Osteocyte (in vitro differentiated cells): ENCODE measurements at regions not wholly inside any gene's neighbourhood (a gene's known extent, or its start where the extent isn't known, plus 50 kb on each side); places are given as distances from the start of the nearest gene placed in this dataset.

Experiments
- DNase-seq: peaks from one replicate; pipeline ENCODE4 v3.0.0; 2021; ENCODE audit warnings: mixed read lengths; ENCODE audit not compliant: unreplicated experiment; ENCODE audit errors: extremely low spot score
- H3K27ac Mint-ChIP-seq: one replicate; pipeline ENCODE4 v1.8.0; 2021; ENCODE audit warnings: mild to moderate bottlenecking, mixed read lengths; ENCODE audit not compliant: unreplicated experiment
- H3K27me3 Mint-ChIP-seq: one replicate; pipeline ENCODE4 v1.8.0; 2021; ENCODE audit warnings: mixed read lengths; ENCODE audit not compliant: unreplicated experiment
- H3K36me3 Mint-ChIP-seq: one replicate; pipeline ENCODE4 v1.8.0; 2021; ENCODE audit warnings: mixed read lengths; ENCODE audit not compliant: unreplicated experiment
- H3K4me1 Mint-ChIP-seq: one replicate; pipeline ENCODE4 v1.8.0; 2021; ENCODE audit warnings: mixed read lengths; ENCODE audit not compliant: unreplicated experiment
- H3K4me3 Mint-ChIP-seq: one replicate; pipeline ENCODE4 v1.8.0; 2021; ENCODE audit warnings: mild to moderate bottlenecking, moderate library complexity, mixed read lengths; ENCODE audit not compliant: unreplicated experiment
- H3K9me3 Mint-ChIP-seq: one replicate; pipeline ENCODE4 v1.8.0; 2021; ENCODE audit warnings: mixed read lengths; ENCODE audit not compliant: unreplicated experiment
- TF ChIP-seq, protein P1 (sequence below): fragments of 200-600 bp; sonication (generic); IDR thresholded peaks from 2 replicates; pipeline ENCODE4 v1.5.0; 2021; ENCODE audit warnings: antibody characterized with exemption, mild to moderate bottlenecking, moderate library complexity

DNA sequence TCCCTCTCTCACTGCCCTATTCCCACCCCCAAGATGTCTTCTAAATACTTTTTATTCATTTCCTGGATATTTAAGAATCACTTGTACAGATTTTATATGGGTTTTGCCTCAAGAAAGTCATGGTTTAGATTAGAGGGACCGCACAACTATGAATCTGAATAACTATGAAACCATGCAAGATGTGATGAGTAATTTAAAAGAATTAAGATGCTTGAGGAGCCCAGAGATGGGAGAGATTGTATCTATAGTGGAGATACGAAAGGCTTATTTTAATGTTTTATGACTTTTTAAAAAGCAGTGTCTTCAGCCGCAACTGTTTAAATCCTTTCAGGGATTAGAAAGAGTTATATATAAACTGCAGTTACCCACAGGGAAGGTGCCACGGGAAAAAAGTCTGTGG is 324.1 kb downstream of the LPIN1 start:
- Mint-ChIP-seq H3K36me3 (no peaks in the 10 kb centered on the region), H3K4me1 (peaks cover 44% of the 10 kb centered on the region), H3K27me3 (no peaks in the 10 kb centered on the region), H3K4me3 (no peak overlapping the region), H3K9me3 (no peaks in the 10 kb centered on the region), H3K27ac (no peak overlapping the region)
- TF ChIP-seq, protein P1, sequence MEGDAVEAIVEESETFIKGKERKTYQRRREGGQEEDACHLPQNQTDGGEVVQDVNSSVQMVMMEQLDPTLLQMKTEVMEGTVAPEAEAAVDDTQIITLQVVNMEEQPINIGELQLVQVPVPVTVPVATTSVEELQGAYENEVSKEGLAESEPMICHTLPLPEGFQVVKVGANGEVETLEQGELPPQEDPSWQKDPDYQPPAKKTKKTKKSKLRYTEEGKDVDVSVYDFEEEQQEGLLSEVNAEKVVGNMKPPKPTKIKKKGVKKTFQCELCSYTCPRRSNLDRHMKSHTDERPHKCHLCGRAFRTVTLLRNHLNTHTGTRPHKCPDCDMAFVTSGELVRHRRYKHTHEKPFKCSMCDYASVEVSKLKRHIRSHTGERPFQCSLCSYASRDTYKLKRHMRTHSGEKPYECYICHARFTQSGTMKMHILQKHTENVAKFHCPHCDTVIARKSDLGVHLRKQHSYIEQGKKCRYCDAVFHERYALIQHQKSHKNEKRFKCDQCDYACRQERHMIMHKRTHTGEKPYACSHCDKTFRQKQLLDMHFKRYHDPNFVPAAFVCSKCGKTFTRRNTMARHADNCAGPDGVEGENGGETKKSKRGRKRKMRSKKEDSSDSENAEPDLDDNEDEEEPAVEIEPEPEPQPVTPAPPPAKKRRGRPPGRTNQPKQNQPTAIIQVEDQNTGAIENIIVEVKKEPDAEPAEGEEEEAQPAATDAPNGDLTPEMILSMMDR, result no peak
- no peak for DNase-seq

DNA sequence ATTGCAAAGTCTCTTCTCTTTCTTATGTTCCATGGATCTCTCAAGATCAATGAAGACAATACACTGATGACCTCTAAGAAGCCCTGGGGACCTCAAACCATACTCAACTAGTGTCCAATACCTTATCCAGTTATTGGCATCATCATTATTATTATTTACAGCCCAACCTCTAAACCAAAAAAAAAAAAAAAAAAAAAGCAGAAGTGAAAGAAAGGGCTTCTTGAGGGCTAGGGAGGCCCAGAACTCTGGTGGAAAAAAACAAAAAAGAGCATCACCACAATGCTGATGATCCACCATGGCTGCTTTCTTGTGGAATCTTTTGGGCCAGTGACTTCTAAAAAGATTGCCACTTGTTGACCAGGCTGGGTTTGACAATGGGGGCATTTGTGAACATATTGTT is 324.9 kb downstream of the LPIN1 start:
- H3K4me1 Mint-ChIP-seq, result peaks cover 37% of the 10 kb centered on the region
- no peaks in the 10 kb centered on the region for H3K9me3 Mint-ChIP-seq
- no peaks in the 10 kb centered on the region for H3K36me3 Mint-ChIP-seq
- no peaks in the 10 kb centered on the region for H3K27me3 Mint-ChIP-seq
- no peak overlapping the region for H3K4me3 Mint-ChIP-seq
- H3K27ac Mint-ChIP-seq, result no peak overlapping the region
- no peak for DNase-seq
- TF ChIP-seq, protein P1, result no peak

DNA sequence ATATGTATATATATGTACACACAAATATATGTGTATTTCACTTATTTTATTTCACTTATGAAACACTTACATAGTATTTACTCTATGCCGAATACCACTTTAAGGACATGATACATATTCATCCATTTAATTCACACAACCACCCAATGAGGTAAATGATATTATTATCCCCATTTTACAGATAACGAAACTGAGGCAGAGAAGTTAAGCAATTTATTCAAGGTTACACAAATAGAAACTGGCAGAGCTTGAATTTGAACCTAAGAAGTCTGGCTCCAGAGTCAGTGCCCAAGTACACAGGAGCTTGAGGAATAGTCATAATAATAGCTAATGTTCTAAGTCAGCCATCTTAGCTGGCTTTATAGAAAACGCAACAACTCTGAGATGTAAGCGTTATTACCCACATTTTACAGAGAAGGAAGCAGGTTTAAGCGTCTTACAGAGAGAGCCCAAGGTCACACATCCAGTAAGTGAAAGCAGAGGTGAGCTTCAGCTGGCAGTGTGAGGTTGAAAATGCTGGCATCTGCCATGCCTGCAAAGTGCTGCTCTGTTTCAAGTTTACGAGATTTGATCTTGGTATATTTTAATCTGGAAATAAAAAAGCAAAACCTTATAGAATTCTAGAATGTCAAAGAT is 326.9 kb downstream of the LPIN1 start:
- H3K9me3 Mint-ChIP-seq, result no peaks in the 10 kb centered on the region
- no peaks in the 10 kb centered on the region for H3K27me3 Mint-ChIP-seq
- no peak overlapping the region for H3K4me3 Mint-ChIP-seq
- H3K4me1 Mint-ChIP-seq, result peaks cover 26% of the 10 kb centered on the region
- TF ChIP-seq, protein P1, result no peak
- DNase-seq, result no peak
- no peaks in the 10 kb centered on the region for H3K36me3 Mint-ChIP-seq
- no peak overlapping the region for H3K27ac Mint-ChIP-seq

DNA sequence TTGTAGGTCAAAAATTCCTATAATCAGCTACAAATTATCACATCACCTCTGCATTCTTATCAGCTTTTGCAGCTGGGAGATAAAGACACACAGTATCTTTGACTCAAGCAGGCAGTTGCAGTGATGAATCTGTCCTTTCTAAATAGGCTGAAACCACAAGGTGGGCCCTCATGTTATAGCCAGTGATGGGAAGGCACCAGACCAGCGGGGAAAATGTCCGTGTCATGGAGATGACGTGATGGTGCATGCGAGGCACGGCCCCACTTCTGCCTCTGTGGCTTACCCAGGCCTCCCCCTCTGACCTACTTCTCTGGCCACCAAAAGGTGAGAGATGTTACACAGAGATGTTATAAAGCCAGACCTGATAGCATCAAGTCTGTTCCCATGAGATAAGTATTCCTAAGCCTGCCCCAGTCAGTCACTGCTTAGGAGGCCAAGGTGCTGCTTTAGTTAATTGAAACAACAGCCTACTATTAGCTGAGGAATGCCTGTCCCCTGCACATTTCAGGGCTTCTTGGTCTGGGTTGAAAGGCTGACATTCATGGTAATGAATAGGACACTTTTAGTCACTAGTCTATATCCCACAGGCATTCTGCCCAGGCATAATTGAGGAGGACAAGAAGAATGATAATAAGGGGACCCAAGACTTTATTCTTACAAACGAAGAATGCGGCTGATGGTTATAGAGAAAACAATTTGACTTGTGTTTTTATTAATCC is 327.9 kb downstream of the LPIN1 start:
- TF ChIP-seq, protein P1, result no peak
- no peak overlapping the region for H3K4me3 Mint-ChIP-seq
- H3K27ac Mint-ChIP-seq, result no peak overlapping the region
- no peaks in the 10 kb centered on the region for H3K36me3 Mint-ChIP-seq
- no peaks in the 10 kb centered on the region for H3K27me3 Mint-ChIP-seq
- no peak for DNase-seq
- H3K4me1 Mint-ChIP-seq, result peaks cover 18% of the 10 kb centered on the region
- no peaks in the 10 kb centered on the region for H3K9me3 Mint-ChIP-seq

DNA sequence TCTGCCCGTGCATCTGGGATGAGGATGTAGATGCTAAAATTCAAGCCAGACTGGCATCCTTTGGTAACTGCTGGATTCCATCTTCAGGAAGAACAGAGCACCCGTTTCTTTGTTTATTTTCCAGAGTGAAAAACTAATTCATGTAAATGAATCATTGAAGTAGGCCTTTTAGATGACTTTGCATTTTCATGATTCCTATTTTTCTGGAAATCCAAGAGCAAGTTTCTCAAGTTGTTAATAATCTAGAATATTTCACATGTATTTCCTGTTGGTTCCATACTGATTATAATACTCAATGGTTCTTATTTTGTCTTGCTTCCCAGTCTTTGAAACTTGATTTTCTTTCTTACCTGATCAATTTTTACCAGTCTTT is 328.4 kb downstream of the LPIN1 start:
- H3K27me3 Mint-ChIP-seq, result no peaks in the 10 kb centered on the region
- H3K9me3 Mint-ChIP-seq, result no peaks in the 10 kb centered on the region
- no peak for DNase-seq
- H3K27ac Mint-ChIP-seq, result no peak overlapping the region
- TF ChIP-seq, protein P1, result no peak
- no peak overlapping the region for H3K4me3 Mint-ChIP-seq
- H3K36me3 Mint-ChIP-seq, result no peaks in the 10 kb centered on the region
- peaks cover 13% of the 10 kb centered on the region for H3K4me1 Mint-ChIP-seq
